Neural progenitor cell (in vitro differentiated cells): ENCODE measurements at regions not wholly inside any gene's neighbourhood (a gene's known extent, or its start where the extent isn't known, plus 50 kb on each side); places are given as distances from the start of the nearest gene placed in this dataset.

Experiments used
- DNase-seq: peaks from one replicate; pipeline ENCODE4 v3.0.0-alpha.2; 2016; ENCODE audit warnings: low spot score
- H2AFZ ChIP-seq: fragments of 200-600 bp; sonication (generic); replicated peaks from 2 replicates; pipeline ENCODE4 v1.6.1; 2016; ENCODE audit warnings: antibody characterized with exemption
- H3F3A ChIP-seq: fragments of 200-600 bp; sonication (generic); 2 replicates; pipeline ENCODE4 v1.6.1; 2016; ENCODE audit warnings: antibody characterized with exemption, low read depth
- H3K27ac ChIP-seq: fragments of 200-600 bp; sonication (generic); 2 replicates; pipeline ENCODE4 v1.5.1; 2016; ENCODE audit warnings: mild to moderate bottlenecking
- H3K27me3 ChIP-seq: fragments of 200-600 bp; sonication (generic); 2 replicates; pipeline ENCODE4 v1.6.1; 2016; ENCODE audit warnings: mild to moderate bottlenecking, moderate library complexity
- H3K36me3 ChIP-seq: fragments of 200-600 bp; sonication (generic); 2 replicates; pipeline ENCODE4 v1.5.1; 2016
- H3K4me1 ChIP-seq: fragments of 200-600 bp; sonication (generic); 2 replicates; pipeline ENCODE4 v1.6.1; 2016; ENCODE audit warnings: mixed run types
- H3K4me2 ChIP-seq: fragments of 200-600 bp; sonication (generic); 2 replicates; pipeline ENCODE4 v1.6.1; 2016
- H3K4me3 ChIP-seq: fragments of 200-600 bp; sonication (generic); 2 replicates; pipeline ENCODE4 v1.5.1; 2016
- H3K79me2 ChIP-seq: fragments of 200-600 bp; sonication (generic); 2 replicates; pipeline ENCODE4 v1.6.1; 2016; ENCODE audit warnings: low read depth
- H3K9ac ChIP-seq: fragments of 200-600 bp; sonication (generic); 2 replicates; pipeline ENCODE4 v1.6.1; 2016
- H3K9me3 ChIP-seq: fragments of 200-600 bp; sonication (generic); 2 replicates; pipeline ENCODE4 v1.5.1; 2016; ENCODE audit warnings: low read depth
- H4K20me1 ChIP-seq: fragments of 200-600 bp; sonication (generic); 2 replicates; pipeline ENCODE4 v1.6.1; 2016; ENCODE audit warnings: low read depth
- H3K27ac Mint-ChIP-seq: 3 replicates; pipeline ENCODE4 v1.8.0; 2021; ENCODE audit warnings: mixed read lengths
- H3K27me3 Mint-ChIP-seq: 2 replicates; pipeline ENCODE4 v1.8.0; 2022; ENCODE audit warnings: low read depth, mild to moderate bottlenecking, inconsistent platforms, moderate library complexity, mixed read lengths; ENCODE audit not compliant: insufficient read depth
- H3K36me3 Mint-ChIP-seq: 3 replicates; pipeline ENCODE4 v1.8.0; 2021; ENCODE audit warnings: mixed read lengths
- H3K4me1 Mint-ChIP-seq: 3 replicates; pipeline ENCODE4 v1.8.0; 2021; ENCODE audit warnings: mixed read lengths
- H3K4me3 Mint-ChIP-seq: 3 replicates; pipeline ENCODE4 v1.8.0; 2021; ENCODE audit warnings: mild to moderate bottlenecking, moderate library complexity, mixed read lengths
- H3K9me3 Mint-ChIP-seq: 3 replicates; pipeline ENCODE4 v1.8.0; 2020; ENCODE audit warnings: mixed read lengths
- EZH2 ChIP-seq: fragments of 200-600 bp; sonication (generic); IDR thresholded peaks from 2 replicates; pipeline ENCODE4 v1.6.1; 2017; ENCODE audit warnings: antibody characterized with exemption, mild to moderate bottlenecking, moderate library complexity
- EZH2phosphoT487 ChIP-seq: fragments of 200-600 bp; sonication (generic); IDR thresholded peaks from 2 replicates; pipeline ENCODE4 v1.6.1; 2017; ENCODE audit warnings: antibody characterized with exemption
- TF ChIP-seq, protein P1 (sequence below): fragments of 200-600 bp; sonication (generic); IDR thresholded peaks from 2 replicates; pipeline ENCODE4 v1.5.1; 2017; ENCODE audit warnings: antibody characterized with exemption, mild to moderate bottlenecking

GRCh38 chr1:4460052-4460451, 194.4 kb upstream of the AJAP1 start:
- Histone ChIP-seq H3F3A (no peaks in the 10 kb centered on the region), H4K20me1 (no peaks in the 10 kb centered on the region), H3K4me3 (no peak overlapping the region), H3K9ac (no peak overlapping the region), H3K9me3 (no peaks in the 10 kb centered on the region), H3K27ac (no peak overlapping the region), H3K4me1 (no peaks in the 10 kb centered on the region), H3K36me3 (no peaks in the 10 kb centered on the region), H2AFZ (no peak overlapping the region), H3K4me2 (no peak overlapping the region), H3K79me2 (no peaks in the 10 kb centered on the region), H3K27me3 (no peaks in the 10 kb centered on the region)
- Mint-ChIP-seq H3K27ac (peak overlapping the region; percentile 69), H3K36me3 (no peaks in the 10 kb centered on the region), H3K4me3 (no peak overlapping the region), H3K4me1 (peaks cover 2% of the 10 kb centered on the region), H3K27me3 (peaks cover 4% of the 10 kb centered on the region), H3K9me3 (peaks cover 2% of the 10 kb centered on the region)
- TF ChIP-seq EZH2 (no peak), EZH2phosphoT487 (no peak)
- TF ChIP-seq, protein P1, sequence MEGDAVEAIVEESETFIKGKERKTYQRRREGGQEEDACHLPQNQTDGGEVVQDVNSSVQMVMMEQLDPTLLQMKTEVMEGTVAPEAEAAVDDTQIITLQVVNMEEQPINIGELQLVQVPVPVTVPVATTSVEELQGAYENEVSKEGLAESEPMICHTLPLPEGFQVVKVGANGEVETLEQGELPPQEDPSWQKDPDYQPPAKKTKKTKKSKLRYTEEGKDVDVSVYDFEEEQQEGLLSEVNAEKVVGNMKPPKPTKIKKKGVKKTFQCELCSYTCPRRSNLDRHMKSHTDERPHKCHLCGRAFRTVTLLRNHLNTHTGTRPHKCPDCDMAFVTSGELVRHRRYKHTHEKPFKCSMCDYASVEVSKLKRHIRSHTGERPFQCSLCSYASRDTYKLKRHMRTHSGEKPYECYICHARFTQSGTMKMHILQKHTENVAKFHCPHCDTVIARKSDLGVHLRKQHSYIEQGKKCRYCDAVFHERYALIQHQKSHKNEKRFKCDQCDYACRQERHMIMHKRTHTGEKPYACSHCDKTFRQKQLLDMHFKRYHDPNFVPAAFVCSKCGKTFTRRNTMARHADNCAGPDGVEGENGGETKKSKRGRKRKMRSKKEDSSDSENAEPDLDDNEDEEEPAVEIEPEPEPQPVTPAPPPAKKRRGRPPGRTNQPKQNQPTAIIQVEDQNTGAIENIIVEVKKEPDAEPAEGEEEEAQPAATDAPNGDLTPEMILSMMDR, result no peak
- DNase-seq, result no peak

DNA sequence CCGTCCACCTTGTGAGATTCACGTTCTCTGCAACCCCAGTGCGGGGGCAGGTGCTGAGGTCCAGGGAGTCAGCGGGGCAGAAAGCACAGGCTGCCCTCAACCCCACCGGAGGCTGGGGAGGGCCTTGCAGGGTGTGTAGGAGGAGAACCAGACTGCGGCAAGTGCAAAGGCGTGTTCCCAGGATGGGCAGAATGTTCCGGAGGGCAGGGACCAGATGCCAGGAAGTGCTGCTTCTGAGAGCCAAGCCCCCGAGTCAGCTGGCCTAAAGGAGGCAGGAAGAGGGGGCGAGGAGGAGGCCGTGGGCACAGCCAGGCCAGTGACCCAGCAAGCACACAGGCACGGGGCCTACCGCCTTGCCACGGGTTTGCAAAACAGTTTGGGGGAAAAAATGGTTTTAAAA, 193.8 kb upstream of the AJAP1 start:
- peaks cover 2% of the 10 kb centered on the region for H3K4me1 Mint-ChIP-seq
- no peaks in the 10 kb centered on the region for H4K20me1 ChIP-seq
- no peak overlapping the region for H3K4me3 Mint-ChIP-seq
- H3K36me3 ChIP-seq, result no peaks in the 10 kb centered on the region
- no peaks in the 10 kb centered on the region for H3K4me1 ChIP-seq
- TF ChIP-seq EZH2phosphoT487 (no peak), EZH2 (no peak)
- TF ChIP-seq, protein P1, result no peak
- no peak for DNase-seq
- peak overlapping the region; percentile 69 for H3K27ac Mint-ChIP-seq
- no peaks in the 10 kb centered on the region for H3F3A ChIP-seq
- H3K79me2 ChIP-seq, result no peaks in the 10 kb centered on the region
- H3K27me3 Mint-ChIP-seq, result peaks cover 3% of the 10 kb centered on the region
- no peak overlapping the region for H3K9ac ChIP-seq
- no peaks in the 10 kb centered on the region for H3K36me3 Mint-ChIP-seq
- H3K27me3 ChIP-seq, result no peaks in the 10 kb centered on the region
- H3K4me3 ChIP-seq, result no peak overlapping the region
- peaks cover 2% of the 10 kb centered on the region for H3K9me3 Mint-ChIP-seq
- no peak overlapping the region for H3K27ac ChIP-seq
- no peak overlapping the region for H2AFZ ChIP-seq
- no peak overlapping the region for H3K4me2 ChIP-seq
- no peaks in the 10 kb centered on the region for H3K9me3 ChIP-seq

DNA sequence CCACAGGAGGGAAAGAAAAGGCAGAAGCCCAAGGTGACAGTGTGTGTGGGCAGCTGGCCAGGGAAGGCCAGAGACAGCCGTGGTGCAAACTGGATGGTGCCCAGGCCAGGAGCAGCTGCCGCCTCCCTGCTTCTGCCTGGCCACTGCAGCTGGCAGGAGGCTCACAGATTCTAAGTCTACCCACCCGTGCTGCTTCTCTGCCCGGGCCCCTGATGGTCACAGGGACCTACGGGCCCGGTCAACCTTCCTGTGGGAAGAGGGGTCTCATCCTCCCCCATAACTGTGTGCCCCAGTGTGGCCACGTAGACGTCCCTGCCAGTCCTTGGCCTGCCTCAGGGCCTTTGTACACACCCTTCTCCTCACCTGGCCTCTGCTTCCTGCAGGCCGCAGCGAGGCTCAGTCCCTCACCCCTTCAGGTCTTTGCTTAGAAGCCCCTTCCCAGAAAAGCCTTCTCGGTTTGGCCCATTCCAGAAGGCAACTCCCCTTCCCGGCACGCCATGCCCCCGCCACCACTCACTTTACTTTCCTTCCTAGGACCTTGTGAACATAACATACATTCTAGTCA, 192.6 kb upstream of the AJAP1 start:
- Mint-ChIP-seq H3K27ac (peak overlapping the region; percentile 31), H3K4me3 (no peak overlapping the region), H3K9me3 (peaks cover 2% of the 10 kb centered on the region), H3K27me3 (peaks cover 5% of the 10 kb centered on the region), H3K4me1 (peaks cover 2% of the 10 kb centered on the region), H3K36me3 (no peaks in the 10 kb centered on the region)
- no peaks in the 10 kb centered on the region for H3K9me3 ChIP-seq
- TF ChIP-seq EZH2phosphoT487, result no peak
- TF ChIP-seq, protein P1, result no peak
- no peak for TF ChIP-seq EZH2
- H3F3A ChIP-seq, result no peaks in the 10 kb centered on the region
- no peak overlapping the region for H3K4me3 ChIP-seq
- H3K36me3 ChIP-seq, result no peaks in the 10 kb centered on the region
- no peak overlapping the region for H2AFZ ChIP-seq
- DNase-seq, result no peak
- H3K4me2 ChIP-seq, result no peak overlapping the region
- no peaks in the 10 kb centered on the region for H3K79me2 ChIP-seq
- H3K4me1 ChIP-seq, result no peaks in the 10 kb centered on the region
- H3K9ac ChIP-seq, result no peak overlapping the region
- H3K27me3 ChIP-seq, result no peaks in the 10 kb centered on the region
- H4K20me1 ChIP-seq, result no peaks in the 10 kb centered on the region
- no peak overlapping the region for H3K27ac ChIP-seq
